GM19463 (cell line): ENCODE measurements at regions not wholly inside any gene's neighbourhood (a gene's known extent, or its start where the extent isn't known, plus 50 kb on each side); places are given as distances from the start of the nearest gene placed in this dataset.
"Not testable (repeated sequence)": the region's sequence is repeated elsewhere in the genome, so short reads cannot be mapped to it uniquely, and the experiment has no call there.

Experiments used
- ATAC-seq: cut with Tn5 transposase; IDR thresholded peaks from one replicate; pipeline ENCODE4 v1.9.1; 2021; ENCODE audit warnings: mild to moderate bottlenecking, moderate library complexity; ENCODE audit not compliant: unreplicated experiment

DNA sequence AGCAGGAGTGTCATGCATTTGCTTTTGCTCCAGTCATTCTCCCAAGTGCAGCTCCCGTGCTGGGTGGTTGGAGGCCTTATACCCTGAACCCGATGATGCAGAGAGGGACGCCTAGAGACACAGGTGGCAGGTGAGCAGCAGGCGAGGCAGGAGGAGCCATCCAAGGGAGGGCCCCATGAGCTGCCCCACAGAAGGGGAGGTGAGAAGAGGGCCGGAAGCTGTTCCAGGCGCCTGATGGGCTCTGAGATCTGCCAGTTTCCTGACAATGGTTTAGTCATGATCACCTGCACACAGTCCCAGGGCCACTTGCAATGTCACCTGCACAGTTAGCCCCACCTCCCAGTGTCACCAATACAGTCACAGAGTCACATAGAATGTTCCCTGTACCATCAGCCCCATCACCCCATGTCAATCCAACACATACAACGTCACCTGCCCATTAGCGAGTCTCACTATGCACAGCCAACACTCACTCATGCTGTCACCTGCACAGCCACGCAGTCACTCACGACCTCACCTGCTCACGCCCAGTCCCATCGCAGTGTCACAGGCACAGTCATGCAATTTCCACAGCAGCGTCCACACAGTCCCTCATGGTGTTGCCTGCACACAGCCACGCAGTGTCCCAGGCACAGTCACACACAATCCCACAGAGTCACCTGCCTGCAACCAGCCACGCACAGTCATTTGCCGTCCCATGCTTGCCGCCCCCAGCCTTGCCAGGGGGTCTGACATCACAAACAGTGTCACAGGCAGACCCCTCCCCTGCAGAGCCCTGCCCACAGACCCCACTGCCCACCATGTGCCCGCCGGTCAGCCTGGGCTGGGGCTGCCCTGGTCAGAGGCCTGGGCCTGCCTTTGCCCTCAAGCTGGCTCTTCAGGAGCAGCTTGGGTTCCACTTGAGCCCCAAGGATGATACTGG is 113.4 kb downstream of the LHX2 start:
- ATAC-seq: no peak

DNA sequence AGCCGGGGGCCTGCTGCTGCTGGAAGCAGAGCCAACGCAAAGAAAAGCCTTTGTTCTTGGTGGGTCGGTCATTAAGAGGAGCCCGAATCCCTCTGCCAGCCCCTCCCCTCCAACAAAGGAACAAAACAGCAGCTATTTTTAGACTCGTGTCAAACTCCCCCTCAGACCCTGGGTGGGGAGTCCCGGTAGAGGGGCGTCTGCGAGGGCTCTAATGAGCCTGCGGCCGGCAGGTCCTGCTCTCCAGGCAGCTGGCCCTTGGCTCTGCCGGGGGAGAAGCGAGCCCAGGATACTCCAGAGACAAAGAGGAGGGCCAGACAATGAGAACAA is 114.0 kb downstream of the LHX2 start:
- ATAC-seq: no peak

DNA sequence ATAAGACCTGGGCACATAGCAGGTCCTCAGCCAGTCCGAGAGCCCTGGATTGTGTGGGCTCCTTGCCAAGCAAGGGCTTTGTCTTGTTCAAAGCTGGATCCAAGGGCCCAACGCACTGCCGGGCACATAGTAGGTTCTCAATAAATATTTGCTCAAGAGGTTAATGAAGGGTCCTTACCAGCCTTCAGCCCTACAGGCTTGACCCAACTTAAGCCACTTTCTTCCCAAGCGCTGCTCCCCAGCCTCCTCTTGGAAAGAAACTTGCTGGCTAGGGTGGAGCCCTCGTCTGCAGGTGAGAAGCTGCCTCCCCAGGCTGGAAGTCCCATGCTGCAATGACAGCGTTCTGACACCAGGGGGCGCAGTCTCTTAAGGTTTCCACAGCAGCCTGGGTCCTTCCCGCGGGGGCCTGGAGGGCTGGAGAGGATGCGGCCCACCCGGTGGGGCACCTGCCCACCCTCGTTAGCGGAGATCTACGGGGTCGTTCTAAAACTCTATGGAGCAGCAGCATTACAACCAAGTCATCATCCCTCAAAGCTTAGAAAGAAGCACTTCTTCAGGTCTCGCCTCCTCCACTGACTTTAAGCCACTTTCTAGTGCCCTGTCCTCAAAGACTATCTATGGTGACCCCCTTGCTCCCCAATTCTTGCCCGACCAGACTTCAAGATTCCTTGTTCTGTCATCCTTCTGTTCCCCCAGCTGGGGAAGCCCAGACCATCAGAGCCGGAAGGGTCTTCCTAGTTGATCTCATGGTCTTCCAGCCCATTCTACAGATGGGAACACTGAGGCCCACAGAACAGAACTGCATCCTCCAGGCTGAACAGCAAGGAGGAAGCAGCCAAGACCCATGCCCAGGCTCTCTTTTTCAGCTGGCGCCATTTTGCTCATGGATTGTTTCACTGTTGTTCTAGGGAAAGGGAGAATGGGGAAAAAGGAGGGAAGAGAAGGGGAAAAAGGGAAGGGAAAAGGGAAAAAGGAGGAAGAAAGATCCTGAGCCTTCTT is 115.4 kb downstream of the LHX2 start:
- ATAC-seq: no peak

DNA sequence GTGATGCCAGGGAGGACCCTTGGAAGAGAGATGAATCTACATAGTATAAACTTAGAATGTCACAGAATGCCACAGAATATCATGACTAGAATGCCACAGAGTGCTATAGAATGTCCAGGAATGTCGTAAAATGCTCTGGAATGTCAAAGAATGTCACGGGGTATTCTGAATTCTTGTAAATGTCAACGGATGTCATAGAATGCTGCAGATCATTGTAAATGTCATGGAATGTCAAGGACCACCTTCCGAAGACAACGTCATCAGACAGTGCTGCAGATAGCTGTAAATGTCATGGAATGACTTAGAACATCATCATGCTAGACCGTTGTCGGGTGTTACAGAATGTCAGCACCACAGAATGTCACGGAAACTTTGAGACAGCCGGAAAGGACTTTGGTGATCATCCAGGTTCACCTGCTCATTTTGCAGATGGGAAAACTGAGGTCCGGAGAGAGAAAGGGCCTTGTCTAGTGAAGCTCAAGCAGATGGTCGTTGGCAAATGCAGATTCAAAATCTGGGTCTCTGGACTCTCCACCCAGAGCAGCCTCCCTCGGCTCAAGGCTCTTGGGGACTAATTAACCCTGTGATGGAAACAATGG is 117.1 kb downstream of the LHX2 start:
- ATAC-seq: no peak

DNA sequence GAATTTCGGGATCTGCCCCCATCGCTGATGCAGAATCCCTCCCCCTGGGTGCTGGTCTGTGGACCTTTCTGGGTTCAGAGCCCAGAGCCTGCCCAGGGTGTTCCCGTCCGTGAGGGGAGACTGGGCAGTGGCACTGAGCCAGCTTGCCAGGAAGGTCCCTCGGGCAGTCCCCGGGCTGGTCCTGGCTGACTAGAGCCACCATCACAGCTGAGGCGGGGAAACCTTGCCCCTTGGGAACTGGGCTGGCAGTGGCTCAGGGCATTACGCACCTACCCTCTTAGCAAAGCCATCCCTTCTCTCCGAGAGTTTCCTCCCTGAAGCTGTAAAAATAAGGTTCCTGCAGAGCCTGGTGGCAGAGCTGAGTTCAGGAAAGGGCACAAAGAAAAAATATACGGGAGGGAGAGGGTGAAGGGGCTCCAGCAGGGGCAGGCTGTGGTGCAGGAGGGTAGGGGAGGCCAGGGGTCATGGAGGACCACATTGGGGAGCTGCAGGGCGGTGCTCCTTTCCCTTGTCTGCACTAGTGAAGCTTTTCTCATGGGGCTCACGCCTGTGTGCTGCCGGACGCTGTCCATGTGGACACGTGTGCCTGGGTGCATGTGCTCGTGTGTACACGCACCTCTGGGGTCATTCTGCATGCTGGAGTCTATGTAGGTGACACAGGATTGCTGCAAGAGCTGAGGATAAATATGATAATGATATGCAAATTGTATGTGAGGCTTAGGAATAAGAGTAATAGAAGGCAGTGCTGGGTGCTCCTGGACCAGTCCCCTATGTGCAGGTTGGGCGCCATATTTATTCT is 118.9 kb downstream of the LHX2 start:
- ATAC-seq: no peak

DNA sequence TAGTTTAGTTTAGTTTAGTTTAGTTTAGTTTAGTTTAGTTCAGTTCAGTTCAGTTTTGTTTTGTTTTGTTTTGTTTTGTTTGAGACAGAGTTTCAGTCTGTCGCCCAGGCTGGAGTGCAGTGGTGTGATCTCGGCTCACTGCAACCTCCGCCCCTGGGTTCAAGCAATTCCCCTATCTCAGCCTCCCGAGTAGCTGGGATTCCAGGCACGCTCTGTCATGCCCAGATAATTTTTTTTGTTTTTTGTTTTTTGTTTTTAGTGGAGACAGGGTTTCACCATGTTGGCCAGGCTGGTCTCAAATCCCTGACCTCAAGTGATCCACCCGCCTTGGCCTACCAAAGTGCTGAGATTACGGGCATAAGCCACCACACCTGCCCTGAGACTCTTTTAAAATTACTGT is 120.0 kb downstream of the LHX2 start:
- ATAC-seq: not testable (repeated sequence)

DNA sequence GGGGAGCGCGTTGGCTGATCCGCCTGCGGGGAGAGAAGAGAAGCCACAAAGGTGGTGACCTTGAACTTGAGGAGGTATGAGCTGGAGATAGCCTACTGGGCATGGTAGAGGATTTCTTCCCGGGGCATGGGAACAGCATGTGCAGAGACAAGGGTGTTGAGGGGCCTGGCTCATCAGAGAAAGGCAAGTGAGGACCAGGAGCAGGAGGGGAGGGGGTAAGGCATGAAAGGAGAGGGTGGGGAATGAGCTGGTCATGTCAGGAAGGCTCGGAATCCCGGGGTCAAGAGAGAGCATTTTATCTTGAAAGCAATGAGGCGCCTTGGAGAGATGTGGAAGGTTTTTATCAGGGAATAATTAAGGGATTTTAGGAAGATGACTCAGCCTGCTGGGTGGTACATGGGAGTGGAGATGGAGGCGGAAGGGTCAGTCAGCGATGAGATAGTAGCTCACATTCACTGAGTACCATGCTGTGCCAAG is 121.1 kb downstream of the LHX2 start:
- no peak for ATAC-seq

DNA sequence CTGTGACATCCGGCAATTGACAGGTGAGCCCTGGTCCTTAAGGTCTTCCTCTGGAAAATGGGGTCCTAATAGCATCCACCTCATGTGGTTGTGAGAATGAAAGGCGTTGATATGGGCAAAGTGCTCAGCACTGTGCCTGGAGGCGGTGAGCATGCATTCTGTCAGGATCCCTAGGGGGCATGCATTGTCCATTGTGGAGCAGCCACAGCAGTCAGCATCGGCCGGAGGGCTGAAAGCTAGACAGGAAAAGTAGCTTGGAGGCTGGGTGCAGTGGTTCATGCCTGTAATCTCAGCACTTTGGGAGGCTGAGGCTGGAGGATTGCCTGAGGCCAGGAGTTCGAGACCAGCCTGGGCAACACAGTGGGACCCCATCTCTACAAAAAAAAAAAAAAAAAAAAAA is 122.2 kb downstream of the LHX2 start:
- no peak for ATAC-seq

DNA sequence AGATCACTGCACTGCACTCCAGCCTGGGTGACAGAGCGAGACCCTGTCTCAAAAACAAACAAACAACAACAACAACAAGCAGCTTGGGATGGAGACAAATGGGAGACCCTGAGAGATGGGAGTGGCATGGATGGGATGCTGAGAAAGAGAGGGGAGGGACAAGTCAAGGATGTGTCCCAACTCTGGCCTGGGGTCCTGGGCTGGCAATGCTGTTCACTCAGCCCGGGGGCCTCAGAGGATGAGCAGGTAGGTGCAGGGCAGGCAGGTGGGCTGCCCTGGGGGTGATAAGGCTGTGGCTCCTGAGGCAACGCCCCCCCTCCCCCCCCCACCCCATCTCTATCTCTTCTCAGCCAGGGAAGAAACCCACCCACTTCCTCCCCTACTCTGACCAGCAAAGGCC is 123.0 kb downstream of the LHX2 start:
- ATAC-seq: no peak

DNA sequence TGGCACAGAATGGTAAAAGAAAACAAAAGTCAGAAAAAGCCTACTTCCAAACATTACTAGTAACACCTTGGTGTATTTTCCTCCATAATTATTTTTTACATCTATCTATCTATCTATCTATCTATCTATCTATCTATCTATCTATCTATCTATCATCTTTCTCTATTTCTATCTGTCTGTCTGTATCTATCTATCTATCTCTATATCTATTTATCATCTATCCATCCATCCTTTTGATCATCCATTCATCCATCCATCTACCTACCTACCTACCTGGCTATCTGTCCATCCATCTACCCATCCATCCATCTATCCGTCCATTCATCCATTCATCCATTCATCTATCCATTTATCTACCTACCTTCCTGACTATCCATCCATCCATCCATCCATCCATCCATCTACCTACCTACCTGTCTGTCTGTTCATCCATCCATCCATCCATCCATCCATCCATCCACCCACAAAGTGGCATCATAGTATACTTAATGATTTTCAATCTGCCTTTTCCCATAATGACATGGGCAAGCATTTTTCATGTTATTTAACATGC is 121.9 kb upstream of the NEK6 start:
- ATAC-seq: no peak

DNA sequence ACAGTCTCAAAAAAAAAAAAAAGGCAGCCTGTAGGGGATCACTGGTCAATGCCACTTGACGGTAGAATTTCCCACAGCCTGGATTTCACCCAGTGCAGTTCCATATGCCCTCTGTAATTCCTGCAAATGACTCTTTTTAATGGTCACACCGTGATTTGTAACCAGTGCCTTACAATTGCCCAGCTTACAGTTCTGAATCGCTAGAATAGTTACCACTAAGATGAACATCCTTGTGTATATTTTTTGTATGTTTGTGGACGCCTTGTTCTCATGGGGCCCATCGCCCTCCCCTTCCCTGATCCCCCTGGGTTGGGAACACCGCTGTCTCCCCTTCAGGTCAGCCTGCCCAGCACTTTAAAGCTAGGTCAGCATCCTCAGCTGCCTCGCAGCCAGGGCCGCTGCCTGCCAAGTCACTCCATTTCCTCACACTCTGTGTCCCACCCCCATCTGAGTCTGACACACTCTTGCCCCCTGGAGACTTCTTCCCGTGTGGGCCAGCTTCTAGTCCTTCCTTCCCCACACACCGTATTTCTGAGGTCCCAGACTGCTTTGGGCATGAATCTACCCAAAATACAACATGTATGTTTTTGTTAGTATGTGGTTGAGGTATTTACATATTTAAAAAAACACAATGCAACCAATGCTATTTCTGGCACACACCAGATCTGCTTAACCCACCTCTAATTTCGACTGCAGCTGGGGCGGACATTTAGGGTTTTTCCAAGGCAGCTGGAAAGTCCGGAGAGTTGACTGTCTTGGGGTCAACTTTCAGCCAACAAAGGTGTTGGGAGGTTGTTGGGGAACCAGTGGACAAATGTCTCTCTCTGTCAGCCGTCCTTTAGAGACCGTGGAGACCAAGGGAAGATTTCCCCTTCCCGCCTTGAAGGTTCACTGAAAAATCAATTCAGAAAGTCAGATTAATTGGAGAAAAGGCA is 120.5 kb upstream of the NEK6 start:
- ATAC-seq: peak; percentile 79

DNA sequence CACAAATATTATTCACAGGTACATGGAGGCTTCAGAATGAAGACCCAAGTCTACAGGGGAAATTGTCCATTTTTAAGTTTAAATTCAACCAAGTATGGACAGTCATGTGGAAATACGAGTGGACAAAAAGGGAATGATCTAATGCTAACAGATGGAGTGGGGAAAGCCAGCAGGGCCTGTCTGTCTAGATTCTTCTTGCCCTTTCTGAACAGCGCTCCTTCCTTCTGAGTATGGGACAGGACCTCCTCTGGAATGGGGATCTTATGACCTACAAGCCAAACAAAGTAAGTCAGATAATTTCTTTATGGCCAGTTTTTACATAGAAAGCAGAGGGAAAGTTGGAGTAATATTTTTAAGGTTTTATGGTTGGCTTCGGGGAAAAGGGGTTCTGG is 119.8 kb upstream of the NEK6 start:
- ATAC-seq: no peak

DNA sequence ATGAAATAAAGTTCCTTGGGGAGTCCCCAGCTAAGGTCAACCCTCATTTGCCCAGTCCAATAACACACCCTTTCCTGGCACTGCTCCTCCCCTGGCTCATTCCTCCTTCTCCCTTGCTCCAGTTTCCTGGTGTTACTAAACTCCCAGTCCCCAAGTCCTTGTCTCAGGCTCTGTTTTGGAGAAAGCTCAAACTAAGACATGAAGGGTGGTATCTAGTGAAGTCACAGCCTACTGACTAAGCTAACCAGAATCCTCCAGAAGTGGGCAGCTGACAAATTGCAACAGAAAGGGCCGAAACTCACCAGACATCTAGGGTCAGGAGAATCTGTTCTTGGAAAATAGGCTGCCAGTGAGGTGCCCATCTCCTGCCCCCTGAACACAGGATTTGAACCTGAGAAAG is 118.7 kb upstream of the NEK6 start:
- no peak for ATAC-seq

DNA sequence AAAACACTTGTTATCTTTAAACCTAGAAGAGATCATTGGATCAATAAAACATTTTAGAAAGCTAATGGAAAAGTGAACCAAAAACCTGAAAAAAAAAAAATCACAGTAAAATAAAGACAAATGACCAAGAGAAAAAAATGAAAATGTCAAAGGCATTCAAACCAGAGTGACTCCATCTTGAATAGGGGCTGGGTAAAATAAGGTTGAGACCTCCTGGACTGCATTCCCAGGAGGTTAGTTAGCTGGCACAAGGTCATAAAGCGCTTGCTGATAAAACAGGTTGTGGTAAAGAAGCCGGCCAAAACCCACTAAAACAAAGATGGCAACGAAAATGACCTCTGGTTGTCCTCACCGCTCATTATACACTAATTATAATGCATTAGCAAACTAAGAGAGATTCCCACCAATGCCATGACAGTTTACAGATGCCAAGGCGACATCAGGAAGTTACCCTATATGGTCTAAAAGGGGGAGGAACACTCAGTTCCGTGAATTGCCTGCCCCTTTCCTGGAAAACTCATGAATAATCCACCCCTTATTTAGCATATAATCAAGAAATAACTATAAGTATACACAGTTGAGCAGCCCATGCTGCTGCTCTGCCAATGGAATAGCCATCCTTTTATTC is 116.7 kb upstream of the NEK6 start:
- no peak for ATAC-seq

DNA sequence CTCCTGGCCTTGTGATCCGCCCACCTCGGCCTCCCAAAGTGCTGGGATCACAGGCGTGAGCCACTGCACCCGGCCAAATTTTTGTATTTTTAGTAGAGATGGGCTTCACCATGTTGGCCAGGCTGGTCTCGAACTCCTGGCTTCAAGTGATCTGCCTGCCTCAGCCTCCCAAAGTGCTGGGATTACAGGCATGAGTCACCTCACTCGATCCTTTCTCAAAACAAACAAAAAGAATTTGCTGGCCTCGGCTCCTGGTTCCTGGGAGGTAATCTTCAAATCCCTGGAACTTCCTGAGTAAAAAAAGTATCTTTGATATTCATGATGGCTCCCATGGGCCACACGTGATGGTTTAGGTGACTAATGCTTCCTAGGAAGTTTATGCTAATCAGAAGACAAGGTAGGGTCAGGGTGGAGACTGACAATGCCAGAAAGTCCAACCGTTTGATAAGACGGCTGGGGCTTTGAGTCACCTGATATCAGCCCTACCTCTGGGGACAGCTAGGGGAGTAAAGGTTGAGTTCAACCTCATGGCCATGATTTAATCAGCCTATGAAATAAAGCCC is 113.1 kb upstream of the NEK6 start:
- not testable (repeated sequence) for ATAC-seq

DNA sequence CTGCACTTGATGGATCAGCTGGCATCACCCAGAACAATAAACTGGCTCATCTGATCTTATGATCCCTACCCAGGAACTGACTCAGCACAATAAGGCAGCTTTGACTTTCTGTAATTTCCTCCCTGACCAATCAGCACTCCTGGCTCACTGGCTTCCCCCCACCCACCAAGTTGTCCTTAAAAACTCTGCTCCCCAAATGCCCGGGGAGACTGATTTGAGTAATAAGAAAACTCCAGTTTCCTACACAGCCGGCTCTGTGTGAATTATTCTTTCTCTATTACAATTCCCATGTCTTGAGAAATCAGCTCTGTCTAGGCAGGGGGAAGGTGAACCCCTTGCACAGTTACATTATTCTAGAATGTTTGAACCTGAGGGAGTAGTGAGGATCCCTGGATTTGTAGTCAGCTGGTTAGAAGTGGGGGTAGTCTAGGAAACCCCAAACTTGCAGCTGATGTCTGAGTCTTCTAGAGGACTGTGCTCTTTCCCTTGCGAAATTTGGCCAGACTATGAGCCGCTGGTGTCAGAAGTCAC is 111.7 kb upstream of the NEK6 start:
- no peak for ATAC-seq

DNA sequence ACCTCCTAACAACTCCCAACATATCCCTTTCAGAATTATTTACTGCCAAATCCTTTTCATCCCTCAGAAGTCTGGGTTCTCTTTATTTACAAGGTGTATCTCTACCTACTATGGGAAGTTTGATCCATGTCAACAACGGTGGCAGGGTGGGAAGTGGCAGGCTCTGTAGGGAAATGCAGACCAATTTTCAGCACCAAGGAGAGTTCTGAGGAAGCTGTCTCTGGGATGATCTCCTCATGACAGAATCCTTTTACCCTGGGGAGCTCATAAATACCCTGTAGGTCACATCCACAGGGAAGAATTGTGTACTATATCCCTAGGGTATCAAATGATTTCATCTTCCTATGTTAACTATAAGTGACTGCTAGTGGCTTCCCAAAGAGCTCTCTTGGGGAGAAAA is 107.8 kb upstream of the NEK6 start:
- ATAC-seq: no peak

DNA sequence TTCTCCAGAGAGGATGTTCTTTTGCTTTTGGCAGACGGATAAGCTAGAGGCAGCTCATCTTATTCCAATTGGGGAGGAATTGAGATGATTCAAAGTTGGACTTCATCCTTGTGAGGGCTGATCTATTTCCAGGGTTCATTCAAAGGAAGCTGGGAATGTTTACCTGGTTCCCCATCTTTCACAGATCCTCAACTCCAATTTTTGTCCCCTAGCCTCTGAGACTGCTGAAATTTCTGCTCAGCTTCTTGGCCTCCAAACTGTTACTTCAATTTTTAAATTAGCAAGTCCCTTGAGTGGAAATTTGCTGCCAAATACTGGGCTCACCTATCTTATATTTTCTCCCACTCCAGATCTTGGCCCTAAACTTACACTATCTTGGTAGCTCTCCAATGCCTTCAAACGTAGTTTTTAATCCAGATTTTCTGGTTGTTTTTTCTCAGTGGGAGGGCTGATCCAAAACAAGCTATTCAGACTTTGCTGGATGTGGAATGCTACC is 93.9 kb upstream of the NEK6 start:
- no peak for ATAC-seq
